ELF-1 (cell line): ENCODE measurements at regions not wholly inside any gene's neighbourhood (a gene's known extent, or its start where the extent isn't known, plus 50 kb on each side); places are given as distances from the start of the nearest gene placed in this dataset.

Experiments
- DNase-seq: peaks from one replicate; pipeline ENCODE4 v3.0.0-alpha.2; 2016; ENCODE audit warnings: low read depth, low spot score

GRCh38 chr3:103613397-103614156 lies 1178.8 kb downstream of the ZPLD1 start:
- DNase-seq = no peak

- DNase-seq = no peak
These were observed 1179.9 kb downstream of the ZPLD1 start for GRCh38 chr3:103614719-103615118.

- DNase-seq = no peak
These were observed 1183.1 kb downstream of the ZPLD1 start for GRCh38 chr3:103617961-103618360.

GRCh38 chr3:103624271-103624670 lies 1189.5 kb downstream of the ZPLD1 start:
- DNase-seq = no peak

- DNase-seq = no peak
These were observed 1194.6 kb downstream of the ZPLD1 start for GRCh38 chr3:103629391-103629790.

GRCh38 chr3:103644450-103644849 lies 1209.6 kb downstream of the ZPLD1 start:
- DNase-seq = no peak

GRCh38 chr3:103653996-103654395 lies 1219.2 kb downstream of the ZPLD1 start:
- DNase-seq = no peak

GRCh38 chr3:103657756-103658155 lies 1222.9 kb downstream of the ZPLD1 start:
- DNase-seq = no peak

GRCh38 chr3:103660810-103661209 lies 1226.0 kb downstream of the ZPLD1 start:
- no peak for DNase-seq

- DNase-seq = no peak
These were observed 1227.8 kb downstream of the ZPLD1 start for GRCh38 chr3:103662591-103662990.

GRCh38 chr3:103672346-103672745 lies 1237.5 kb downstream of the ZPLD1 start:
- DNase-seq = no peak

GRCh38 chr3:103684904-103685303 lies 1250.1 kb downstream of the ZPLD1 start:
- DNase-seq = no peak

GRCh38 chr3:103685939-103686338 lies 1251.1 kb downstream of the ZPLD1 start:
- DNase-seq = no peak

GRCh38 chr3:103690536-103690935 lies 1255.7 kb downstream of the ZPLD1 start:
- peak; percentile 65 for DNase-seq

GRCh38 chr3:103693831-103694230 lies 1259.0 kb downstream of the ZPLD1 start:
- DNase-seq = no peak

GRCh38 chr3:103698646-103699045 lies 1263.8 kb downstream of the ZPLD1 start:
- no peak for DNase-seq

GRCh38 chr3:103699228-103699627 lies 1264.4 kb downstream of the ZPLD1 start:
- no peak for DNase-seq

- DNase-seq = no peak
These were observed 1270.8 kb downstream of the ZPLD1 start for GRCh38 chr3:103705641-103706040.

- no peak for DNase-seq
These were observed 1271.9 kb downstream of the ZPLD1 start for GRCh38 chr3:103706671-103707070.

- DNase-seq = no peak
These were observed 1276.9 kb downstream of the ZPLD1 start for GRCh38 chr3:103711670-103712069.

- no peak for DNase-seq
These were observed 1277.6 kb downstream of the ZPLD1 start for GRCh38 chr3:103712320-103713008.

GRCh38 chr3:103729547-103729946 lies 1294.7 kb downstream of the ZPLD1 start:
- DNase-seq = no peak

- no peak for DNase-seq
These were observed 1295.9 kb downstream of the ZPLD1 start for GRCh38 chr3:103730744-103731143.
